HCT116 (cell line): ENCODE measurements at regions not wholly inside any gene's neighbourhood (a gene's known extent, or its start where the extent isn't known, plus 50 kb on each side); places are given as distances from the start of the nearest gene placed in this dataset.

Experiments
- ATAC-seq: fragments of 200-7000 bp; cut with Tn5 transposase; 2 replicates; pipeline ENCODE4 v1.9.1; 2020; ENCODE audit warnings: mild to moderate bottlenecking, moderate library complexity
- BruUV-seq: library from RNA; stranded (reverse); fragments of 400-500 nt; replicated peaks from 2 replicates; lab custom pipeline; 2021; lab: Mats Ljungman, UMichigan
- CTCF ChIA-PET: fragments of 300-600 bp; sonication (Branson Sonifier 250); formaldehyde crosslinking; loops from one replicate; lab custom pipeline; 2021; ENCODE audit warnings: antibody characterized with exemption; lab: Charles Lee
- POLR2A ChIA-PET: fragments of 300-600, 350-600 bp; sonication (Branson Sonifier 250); formaldehyde crosslinking; loops from one replicate; lab custom pipeline; 2021; ENCODE audit warnings: antibody characterized with exemption; lab: Charles Lee
- RAD21 ChIA-PET, 2 experiments: fragments of 300-600 bp; sonication (Branson Sonifier 250); formaldehyde crosslinking; loops; one replicate each; lab custom pipeline; 2023; ENCODE audit warnings: low total read pairs in 2 of 2; ENCODE audit not compliant: uncharacterized antibody in 2 of 2, unreplicated experiment in 2 of 2, low non-redundant PET in 1 of 2; lab: Charles Lee
- DNase-seq: peaks from one replicate; pipeline ENCODE4 v3.0.0-alpha.2; 2010; ENCODE audit warnings: low read depth, low spot score
- H2AFZ ChIP-seq: fragments of 200-600 bp; shearing (Covaris generic), sonication (generic); 2 replicates; pipeline ENCODE4 v1.6.1; 2017; ENCODE audit warnings: low read depth, mixed run types, mixed read lengths, antibody characterized with exemption, low read length; ENCODE audit not compliant: poor library complexity, severe bottlenecking
- H3K27ac ChIP-seq: 2 replicates; pipeline ENCODE4 v1.5.1; 2012; ENCODE audit warnings: low read depth, low read length
- H3K27me3 ChIP-seq: fragments of 200-600 bp; sonication (generic); 2 replicates; pipeline ENCODE4 v1.6.1; 2016; ENCODE audit warnings: mixed run types, low read length, mixed read lengths; ENCODE audit not compliant: insufficient read depth
- H3K36me3 ChIP-seq, 2 experiments: fragments of 200-500 bp in 1 of 2; fragments of 200-600 bp in 1 of 2; sonication (Bioruptor generic) in 1 of 2; sonication (generic) in 1 of 2; 2 replicates each; pipeline versions ENCODE4 v1.5.1 to v1.6.1; 2014 to 2016; ENCODE audit warnings: low read length in 2 of 2, inconsistent platforms in 1 of 2, mixed read lengths in 1 of 2, mixed run types in 1 of 2; ENCODE audit not compliant: insufficient read depth in 2 of 2, control insufficient read depth in 1 of 2
- H3K4me1 ChIP-seq, 2 experiments: fragments of 200-600 bp in 1 of 2; sonication (generic) in 1 of 2; 2 replicates each; pipeline versions ENCODE4 v1.5.1 to v1.6.1; 2012 to 2017; ENCODE audit warnings: low read length in 2 of 2, inconsistent platforms in 1 of 2, mild to moderate bottlenecking in 1 of 2, mixed read lengths in 1 of 2, mixed run types in 1 of 2, moderate library complexity in 1 of 2; ENCODE audit not compliant: insufficient read depth in 2 of 2, control insufficient read depth in 1 of 2
- H3K4me2 ChIP-seq: fragments of 200-600 bp; sonication (generic); 2 replicates; pipeline ENCODE4 v1.6.1; 2017; ENCODE audit warnings: mixed run types, low read length, mixed read lengths
- H3K4me3 ChIP-seq, 2 experiments: fragments of 200-600 bp in 1 of 2; sonication (generic) in 1 of 2; replicated peaks in 1 of 2; 2 replicates each; pipeline ENCODE4 v1.5.1; 2011 to 2016; ENCODE audit warnings: low read length in 2 of 2, control low read depth in 1 of 2, low read depth in 1 of 2, mild to moderate bottlenecking in 1 of 2, mixed read lengths in 1 of 2, mixed run types in 1 of 2
- H3K79me2 ChIP-seq: fragments of 200-600 bp; sonication (generic); 2 replicates; pipeline ENCODE4 v1.6.1; 2017; ENCODE audit warnings: mild to moderate bottlenecking, mixed run types, low read length, moderate library complexity, mixed read lengths; ENCODE audit not compliant: insufficient read depth
- H3K9ac ChIP-seq: fragments of 200-600 bp; sonication (generic); 2 replicates; pipeline ENCODE4 v1.6.1; 2016; ENCODE audit warnings: low read length, mixed read lengths
- H3K9me2 ChIP-seq: fragments of 200-600 bp; sonication (generic), shearing (Covaris generic); 2 replicates; pipeline ENCODE4 v1.6.1; 2017; ENCODE audit warnings: mixed run types, mild to moderate bottlenecking, moderate library complexity; ENCODE audit not compliant: insufficient read depth
- H3K9me3 ChIP-seq, 2 experiments: fragments of 200-500 bp in 1 of 2; fragments of 200-600 bp in 1 of 2; sonication (Bioruptor generic) in 1 of 2; sonication (generic) in 1 of 2; 2 replicates each; pipeline ENCODE4 v1.6.1; 2014 to 2017; ENCODE audit warnings: low read length in 2 of 2, mixed read lengths in 2 of 2, inconsistent platforms in 1 of 2, low read depth in 1 of 2, mild to moderate bottlenecking in 1 of 2, mixed run types in 1 of 2, moderate library complexity in 1 of 2; ENCODE audit not compliant: control insufficient read depth in 1 of 2, insufficient read depth in 1 of 2
- H4K20me1 ChIP-seq: fragments of 200-600 bp; sonication (generic), shearing (Covaris generic); 2 replicates; pipeline ENCODE4 v1.6.1; 2017; ENCODE audit warnings: mixed run types, mild to moderate bottlenecking, moderate library complexity; ENCODE audit not compliant: insufficient read depth
- CBX3 ChIP-seq: IDR thresholded peaks from 2 replicates; pipeline ENCODE4 v1.6.1; 2012; ENCODE audit warnings: low read depth
- CEBPB ChIP-seq: IDR thresholded peaks from 2 replicates; pipeline ENCODE4 v1.6.1; 2012; ENCODE audit warnings: low read depth
- CTCF ChIP-seq, 3 experiments: fragments of 200-600 bp in 1 of 3; sonication (generic) in 1 of 3; IDR thresholded peaks in 2 of 3; conservative IDR thresholded peaks in 1 of 3; 2 replicates each; pipeline ENCODE4 v1.5.1; 2012 to 2017; ENCODE audit warnings: low read depth in 2 of 3, low read length in 2 of 3, antibody characterized with exemption in 1 of 3, borderline replicate concordance in 1 of 3, control low read depth in 1 of 3, mild to moderate bottlenecking in 1 of 3, mixed read lengths in 1 of 3, mixed run types in 1 of 3, moderate library complexity in 1 of 3; ENCODE audit not compliant: insufficient read depth in 1 of 3
- EGR1 ChIP-seq: IDR thresholded peaks from 2 replicates; pipeline ENCODE4 v1.6.1; 2012; ENCODE audit warnings: low read depth
- FOSL1 ChIP-seq: IDR thresholded peaks from 2 replicates; pipeline ENCODE4 v1.6.1; 2012; ENCODE audit warnings: low read depth
- JUND ChIP-seq: IDR thresholded peaks from 2 replicates; pipeline ENCODE4 v1.6.1; 2012
- POLR2AphosphoS5 ChIP-seq: IDR thresholded peaks from 2 replicates; pipeline ENCODE4 v1.6.1; 2011; ENCODE audit warnings: mild to moderate bottlenecking, low read depth, low read length, moderate library complexity
- RAD21 ChIP-seq: IDR thresholded peaks from 2 replicates; pipeline ENCODE4 v1.6.1; 2012; ENCODE audit warnings: low read depth, mild to moderate bottlenecking
- REST ChIP-seq: IDR thresholded peaks from 2 replicates; pipeline ENCODE4 v1.6.1; 2012; ENCODE audit warnings: low read depth
- SIN3A ChIP-seq: IDR thresholded peaks from 2 replicates; pipeline ENCODE4 v1.6.1; 2012; ENCODE audit warnings: low read depth
- SP1 ChIP-seq: IDR thresholded peaks from 2 replicates; pipeline ENCODE4 v1.6.1; 2012; ENCODE audit warnings: low read depth
- SRF ChIP-seq: IDR thresholded peaks from 2 replicates; pipeline ENCODE4 v1.6.1; 2012; ENCODE audit warnings: low read depth
- YY1 ChIP-seq: IDR thresholded peaks from 2 replicates; pipeline ENCODE4 v1.6.1; 2011; ENCODE audit warnings: low read length, low read depth, moderate library complexity, mild to moderate bottlenecking; ENCODE audit not compliant: insufficient replicate concordance; ENCODE audit errors: extremely low read depth
- ZBTB33 ChIP-seq: IDR thresholded peaks from 2 replicates; pipeline ENCODE4 v1.6.1; 2011; ENCODE audit warnings: mild to moderate bottlenecking, low read length, moderate library complexity; ENCODE audit not compliant: insufficient replicate concordance; ENCODE audit errors: extremely low read depth
- ZNF274 ChIP-seq: fragments of 200-500 bp; sonication (Bioruptor generic); IDR thresholded peaks from 2 replicates; pipeline ENCODE4 v1.6.1; 2014; ENCODE audit warnings: mild to moderate bottlenecking, low read depth, low read length, inconsistent platforms
- intact Hi-C: fragments of 100-400 bp; cut with micrococcal nuclease; formaldehyde crosslinking; loops from 2 replicates; pipeline ENCODE4 v1.10.0; 2022
- TF ChIP-seq, protein P1 (sequence below): IDR thresholded peaks from 2 replicates; pipeline ENCODE4 v1.6.1; 2012
- TF ChIP-seq, protein P2 (sequence below): IDR thresholded peaks from 2 replicates; pipeline ENCODE4 v1.6.1; 2012

GRCh38 chr5:85249204-85249603 lies 864.5 kb upstream of the EDIL3 start:
- Histone ChIP-seq H3K79me2 (no peaks in the 10 kb centered on the region), H3K36me3 (no peaks in the 10 kb centered on the region), H3K9ac (no peak overlapping the region), H3K4me2 (no peak overlapping the region), H3K9me3 (no peaks in the 10 kb centered on the region), H3K4me3 (no peak overlapping the region), H3K4me1 (no peaks in the 10 kb centered on the region), H2AFZ (no peak overlapping the region), H4K20me1 (no peaks in the 10 kb centered on the region), H3K27ac (no peak overlapping the region), H3K9me2 (no peaks in the 10 kb centered on the region), H3K27me3 (no peaks in the 10 kb centered on the region)
- intact Hi-C loops: no loop called here
- no peak for DNase-seq
- ChIA-PET CTCF (no interaction called here), POLR2A (no interaction called here), RAD21 (no interaction called here)
- TF ChIP-seq SIN3A: no peak
- no peak for TF ChIP-seq ZBTB33
- no peak for TF ChIP-seq JUND
- no peak for TF ChIP-seq RAD21
- TF ChIP-seq SRF: no peak
- no peak for TF ChIP-seq CEBPB
- TF ChIP-seq, protein P1, sequence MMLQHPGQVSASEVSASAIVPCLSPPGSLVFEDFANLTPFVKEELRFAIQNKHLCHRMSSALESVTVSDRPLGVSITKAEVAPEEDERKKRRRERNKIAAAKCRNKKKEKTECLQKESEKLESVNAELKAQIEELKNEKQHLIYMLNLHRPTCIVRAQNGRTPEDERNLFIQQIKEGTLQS: no peak
- TF ChIP-seq FOSL1: no peak
- no peak for TF ChIP-seq SP1
- TF ChIP-seq REST: no peak
- TF ChIP-seq, protein P2, sequence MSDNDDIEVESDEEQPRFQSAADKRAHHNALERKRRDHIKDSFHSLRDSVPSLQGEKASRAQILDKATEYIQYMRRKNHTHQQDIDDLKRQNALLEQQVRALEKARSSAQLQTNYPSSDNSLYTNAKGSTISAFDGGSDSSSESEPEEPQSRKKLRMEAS: no peak
- no peak for TF ChIP-seq ZNF274
- TF ChIP-seq CBX3: no peak
- no peak for TF ChIP-seq YY1
- TF ChIP-seq CTCF (IDR thresholded peaks at IDR 0.05 in 2 of 3, conservative IDR thresholded peaks at IDR 0.05 in 1 of 3; ENCODE audit: borderline replicate concordance in 1 of 3, insufficient read depth in 1 of 3, low read depth in 2 of 3, low read length in 2 of 3): no peak
- no peak for TF ChIP-seq EGR1
- no peak for TF ChIP-seq POLR2AphosphoS5
- BruUV-seq: no TSS peak
- no peak for ATAC-seq
